SK-N-DZ (cell line): ENCODE measurements at regions not wholly inside any gene's neighbourhood (a gene's known extent, or its start where the extent isn't known, plus 50 kb on each side); places are given as distances from the start of the nearest gene placed in this dataset.
"Not testable (repeated sequence)": the region's sequence is repeated elsewhere in the genome, so short reads cannot be mapped to it uniquely, and the experiment has no call there.

ENCODE experiments used
- DNase-seq: peaks from one replicate; pipeline ENCODE4 v3.0.0-alpha.2; 2015; ENCODE audit warnings: low spot score

- no peak for DNase-seq
Measured at GRCh38 chr2:84288293-84288692, 170.8 kb downstream of the SUCLG1 start.

DNA sequence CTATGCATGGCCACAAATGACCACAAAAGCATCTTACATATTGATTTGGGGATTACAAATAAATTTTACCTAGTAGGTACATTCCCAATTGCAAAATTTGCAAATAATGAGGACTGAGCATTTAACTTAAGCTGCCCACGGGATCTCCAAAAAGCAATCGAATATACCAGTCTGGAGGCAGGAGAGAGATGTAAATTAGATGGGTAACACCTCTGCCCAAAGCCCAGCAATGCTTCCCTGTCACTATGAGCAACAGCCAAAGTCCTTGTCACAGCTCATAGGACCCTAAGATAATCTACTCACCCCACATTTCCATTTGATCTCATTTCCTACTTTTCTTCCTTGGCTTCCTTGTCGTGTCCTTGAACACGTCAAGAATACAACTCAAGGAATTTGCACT, 172.2 kb downstream of the SUCLG1 start:
- no peak for DNase-seq

DNA sequence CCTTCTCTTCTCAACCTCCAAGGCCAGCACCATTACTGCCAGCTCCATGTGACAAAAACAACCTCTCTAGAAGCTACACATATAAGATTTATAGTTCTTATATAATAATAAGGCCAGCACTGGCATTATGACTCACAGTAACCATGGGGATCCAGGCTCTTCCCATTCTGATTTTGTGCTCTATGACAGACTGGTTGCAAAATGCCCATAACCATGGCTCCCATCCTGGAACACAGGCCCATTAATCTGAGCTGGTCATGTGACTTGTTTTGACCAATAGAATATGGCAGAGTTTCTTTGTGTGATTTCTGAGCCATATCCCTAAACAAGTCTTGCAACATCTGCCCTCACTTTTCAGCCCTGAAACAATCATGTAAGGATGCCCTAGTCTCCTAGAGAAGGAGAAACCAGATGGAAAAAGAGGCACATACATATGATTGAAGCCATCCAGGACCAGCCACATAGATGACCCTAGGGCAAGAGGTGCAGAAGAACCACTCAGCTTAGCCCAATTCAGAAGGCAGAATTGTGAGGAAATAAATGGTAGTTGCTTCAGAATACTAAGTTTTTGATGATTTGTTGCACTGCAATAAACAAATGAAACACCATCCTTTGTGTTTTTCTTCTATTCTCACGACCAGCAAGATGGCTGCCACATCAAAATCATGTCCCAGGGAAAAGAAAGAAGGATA, 173.9 kb downstream of the SUCLG1 start:
- no peak for DNase-seq

GRCh38 chr2:84283506-84283905, 175.6 kb downstream of the SUCLG1 start:
- no peak for DNase-seq

- DNase-seq, result no peak
Measured at GRCh38 chr2:84281510-84281909, 177.6 kb downstream of the SUCLG1 start.

GRCh38 chr2:84280873-84281272, 178.2 kb downstream of the SUCLG1 start:
- no peak for DNase-seq

DNA sequence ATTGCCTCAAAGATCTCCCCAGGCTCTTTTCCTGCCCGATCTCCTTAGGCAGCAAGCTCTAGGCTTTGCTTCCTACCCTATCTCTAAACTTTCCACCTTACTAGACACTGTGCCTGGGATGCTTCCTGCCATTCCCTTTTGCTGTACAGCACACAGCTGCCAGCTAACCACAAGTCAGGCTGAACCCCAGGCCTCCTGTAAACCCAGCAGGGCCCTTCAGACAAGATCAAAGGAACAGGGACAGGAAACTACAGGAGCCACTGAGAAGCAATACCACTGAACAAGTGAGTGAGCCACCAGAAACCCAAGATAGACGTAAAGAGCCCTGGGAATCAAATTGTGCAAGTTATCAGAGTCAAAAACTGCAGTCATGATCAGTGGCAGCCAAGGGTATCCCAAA, 180.7 kb downstream of the SUCLG1 start:
- no peak for DNase-seq

GRCh38 chr2:84276590-84277255, 182.4 kb downstream of the SUCLG1 start:
- no peak for DNase-seq

DNA sequence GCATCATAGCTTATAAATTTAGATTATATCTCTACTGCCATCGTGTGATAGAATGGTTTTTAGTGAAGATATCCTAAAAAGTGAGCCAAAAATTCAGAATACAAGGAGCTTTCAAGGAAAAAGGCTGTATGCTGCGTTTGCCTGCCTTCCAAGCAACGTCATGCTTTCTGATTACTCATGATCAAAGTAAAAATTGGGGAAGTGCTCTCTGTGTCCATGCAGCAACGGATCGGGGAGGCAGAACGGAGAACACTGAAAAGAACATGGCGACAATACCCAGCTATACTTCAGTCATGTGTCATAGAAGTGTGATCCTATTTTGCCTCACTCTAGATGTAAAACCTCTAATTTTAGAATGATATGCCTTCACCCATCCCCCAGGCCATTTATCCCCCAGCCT, 185.7 kb downstream of the SUCLG1 start:
- DNase-seq, result no peak

- no peak for DNase-seq
Measured at GRCh38 chr2:84271977-84272376, 187.1 kb downstream of the SUCLG1 start.

GRCh38 chr2:84257831-84258230, 201.2 kb downstream of the SUCLG1 start:
- no peak for DNase-seq

- DNase-seq, result no peak
Measured at GRCh38 chr2:84251651-84252302, 207.3 kb downstream of the SUCLG1 start.

DNA sequence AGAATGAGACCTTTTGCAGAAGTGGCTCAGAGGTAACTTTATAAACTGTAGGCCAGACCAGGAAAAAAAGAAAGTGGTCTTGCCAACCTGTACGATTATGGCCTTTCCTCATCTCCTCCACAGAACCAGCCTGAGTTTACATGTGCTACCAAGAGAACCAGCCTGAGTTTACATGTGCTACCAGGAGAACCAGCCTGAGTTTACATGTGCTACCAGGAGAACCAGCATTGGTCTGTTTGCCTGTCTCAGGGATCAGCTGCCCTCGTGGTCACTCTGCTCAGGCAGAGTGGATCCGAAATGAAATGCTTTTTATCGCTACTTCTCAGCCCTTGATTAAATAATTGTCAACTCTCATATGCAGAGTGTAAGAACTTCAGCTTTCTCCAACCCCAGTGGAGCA, 209.9 kb downstream of the SUCLG1 start:
- DNase-seq, result no peak

GRCh38 chr2:84247532-84247931, 211.5 kb downstream of the SUCLG1 start:
- no peak for DNase-seq

DNA sequence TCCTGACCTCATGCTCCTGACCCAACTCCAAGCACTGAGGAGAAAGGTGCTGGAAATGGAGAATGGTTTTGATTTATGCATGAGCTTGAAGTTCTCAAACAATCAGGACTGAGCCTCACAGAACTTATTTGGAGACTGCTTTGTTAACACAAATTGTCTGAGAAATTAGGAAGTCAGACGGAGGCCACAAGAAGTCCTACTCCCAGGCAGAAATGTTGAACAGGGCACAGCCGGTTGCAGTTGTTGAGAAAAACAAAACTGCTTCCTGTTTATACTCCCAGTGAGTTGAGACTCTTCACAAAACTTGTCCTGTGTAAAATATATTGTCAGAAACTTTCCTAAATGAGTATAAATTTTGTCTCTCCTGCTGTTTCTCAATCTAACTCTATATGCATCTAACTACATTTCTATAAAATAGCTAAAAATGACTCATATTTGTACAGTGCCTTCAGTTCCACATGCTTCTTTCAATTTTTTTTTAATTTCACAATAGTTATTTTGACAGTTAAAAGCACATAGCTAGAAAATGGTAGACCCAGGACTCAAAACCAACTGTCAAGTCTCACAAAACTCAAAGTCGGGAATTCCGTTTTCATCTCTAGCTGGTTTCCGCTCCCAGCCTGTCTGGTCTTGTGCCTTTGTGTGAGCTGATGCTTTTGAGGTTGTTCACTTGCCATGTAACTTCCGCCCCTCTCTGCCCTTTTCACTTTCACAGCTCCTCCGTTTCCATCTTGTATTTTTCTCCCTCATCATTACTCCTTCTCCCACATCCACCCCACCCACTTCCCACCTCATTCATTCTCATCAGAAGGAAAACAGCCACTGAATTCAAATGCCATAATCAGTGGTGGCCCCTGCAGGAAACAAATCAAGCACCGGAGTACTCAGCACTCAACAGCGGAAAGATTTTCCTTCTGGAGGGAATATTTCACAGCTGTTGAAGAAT, 215.0 kb downstream of the SUCLG1 start:
- no peak for DNase-seq

- DNase-seq, result no peak
Measured at GRCh38 chr2:84238907-84239306, 220.2 kb downstream of the SUCLG1 start.

DNA sequence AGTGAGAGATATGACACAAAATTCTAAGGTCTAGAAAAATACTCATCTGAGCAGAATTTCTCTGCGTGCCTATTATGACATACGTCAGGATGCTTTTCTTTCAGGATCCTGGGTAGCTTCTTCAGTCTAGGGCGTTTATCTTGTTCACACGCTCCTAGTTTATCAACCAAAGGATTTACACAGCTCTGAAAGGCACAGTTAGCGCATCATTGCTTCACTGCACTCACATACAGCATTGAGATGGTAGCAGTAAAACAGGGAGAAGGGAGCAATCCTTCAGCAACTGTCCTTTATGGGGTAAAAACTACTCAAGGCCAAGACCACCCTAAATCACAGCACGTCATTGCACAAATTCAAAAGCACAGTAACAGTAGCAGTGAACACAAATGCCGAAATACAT, 222.8 kb downstream of the SUCLG1 start:
- DNase-seq, result no peak

- no peak for DNase-seq
Measured at GRCh38 chr2:84234103-84234502, 225.0 kb downstream of the SUCLG1 start.

DNA sequence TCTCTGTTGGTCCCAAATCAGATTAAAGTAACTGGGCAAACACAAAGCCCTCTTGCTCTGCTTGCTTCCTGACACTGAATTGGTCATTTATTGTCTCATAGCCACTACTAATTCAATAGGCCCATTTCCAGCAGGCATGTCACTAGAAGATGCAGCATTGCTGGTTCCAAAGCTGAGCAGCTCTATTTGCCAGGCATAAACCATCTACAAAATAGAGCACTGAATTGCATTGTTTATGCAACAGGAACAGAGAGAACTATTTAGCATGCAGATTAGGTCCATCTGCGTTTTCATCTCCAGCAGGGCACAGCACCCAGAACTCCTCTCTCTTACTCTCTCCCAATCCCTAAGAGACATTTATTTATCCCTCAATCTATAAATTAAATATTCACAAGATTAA, 227.6 kb downstream of the SUCLG1 start:
- no peak for DNase-seq

DNA sequence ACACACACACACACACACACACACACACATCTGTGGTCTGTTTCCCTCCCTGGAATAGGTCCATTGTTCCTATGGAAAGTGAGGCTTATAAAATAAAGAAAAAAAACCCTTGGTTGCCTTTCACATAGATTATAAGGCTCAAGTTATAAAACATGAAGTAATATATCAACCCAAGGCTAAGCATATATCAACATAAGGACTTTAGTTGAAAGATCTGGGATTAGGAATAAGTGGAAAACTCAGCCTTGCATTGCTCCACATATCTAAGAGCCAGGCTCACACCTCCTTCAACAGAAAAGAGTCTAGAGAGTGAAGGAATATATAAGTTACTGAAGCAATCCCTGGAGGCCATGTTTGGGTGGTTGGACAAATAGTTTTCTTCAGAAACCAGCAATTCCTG, 235.0 kb downstream of the SUCLG1 start:
- DNase-seq, result no peak

- DNase-seq, result no peak
Measured at GRCh38 chr2:84223191-84223590, 235.9 kb downstream of the SUCLG1 start.

DNA sequence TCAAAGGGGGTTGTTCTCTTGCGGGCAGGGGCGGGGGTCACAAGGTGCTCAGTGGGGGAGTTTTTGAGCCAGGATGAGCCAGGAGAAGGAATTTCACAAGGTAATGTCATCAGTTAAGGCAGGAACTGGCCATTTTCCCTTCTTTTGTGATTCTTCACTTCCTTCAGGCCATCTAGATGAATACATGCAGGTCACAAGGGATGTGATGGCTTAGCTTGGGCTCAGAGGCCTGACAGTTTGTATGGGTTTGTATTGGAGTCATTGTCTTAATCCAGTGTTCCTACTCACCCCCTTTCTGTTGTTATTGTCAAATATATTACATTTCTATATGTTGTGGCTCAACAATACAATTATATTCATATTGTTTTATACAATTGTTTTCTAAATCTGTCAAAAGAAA, 238.0 kb downstream of the SUCLG1 start:
- not testable (repeated sequence) for DNase-seq
